ENCODE measurements at regions not wholly inside any gene's neighbourhood (a gene's known extent, or its start where the extent isn't known, plus 50 kb on each side); places are given as distances from the start of the nearest gene placed in this dataset.

- no peak for TF ChIP-seq YY1 (IDR thresholded peaks at IDR 0.05; ENCODE audit: low read depth)
- no peak for TF ChIP-seq NFIC (IDR thresholded peaks at IDR 0.05)
- no peak for TF ChIP-seq MAX (IDR thresholded peaks at IDR 0.05)
- TF ChIP-seq EP300 (IDR thresholded peaks at IDR 0.05; ENCODE audit: borderline replicate concordance): no peak
- no peak for TF ChIP-seq RAD21 (IDR thresholded peaks at IDR 0.05; ENCODE audit: low read depth)
Measured at GRCh38 chr10:9301148-9301547, 1246.7 kb downstream of the GATA3 start.
